ENCODE measurements at regions not wholly inside any gene's neighbourhood (a gene's known extent, or its start where the extent isn't known, plus 50 kb on each side); places are given as distances from the start of the nearest gene placed in this dataset.

DNA sequence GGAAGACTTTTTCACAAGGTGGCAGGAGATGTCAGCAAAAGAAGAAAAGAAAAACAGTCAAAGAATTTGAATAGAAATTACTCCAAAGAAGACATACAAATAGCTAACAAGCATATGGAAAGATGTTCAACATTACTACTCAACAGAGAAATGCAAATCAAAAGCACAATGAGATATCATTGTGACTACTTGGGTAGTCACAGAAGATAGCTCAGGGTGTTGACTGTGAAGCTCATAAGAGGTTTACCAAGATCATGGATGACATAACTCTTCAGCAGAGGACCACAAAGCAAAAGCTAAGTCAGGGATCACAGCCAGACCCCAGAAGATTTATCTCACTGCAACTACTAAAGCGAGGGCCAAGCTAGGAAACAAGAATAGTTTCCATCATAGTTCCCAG lies 53.0 kb upstream of the TANK start:
- Histone ChIP-seq H3K27ac (no peak overlapping the region), H3K27me3 (ENCODE audit: insufficient read depth, low read depth, severe bottlenecking) (no peaks in the 10 kb centered on the region), H3K36me3 (no peaks in the 10 kb centered on the region), H3K9me3 (ENCODE audit: severe bottlenecking) (no peaks in the 10 kb centered on the region), H3K4me3 (ENCODE audit: low read depth, low read length) (no peak overlapping the region)
- TF ChIP-seq, protein P1, sequence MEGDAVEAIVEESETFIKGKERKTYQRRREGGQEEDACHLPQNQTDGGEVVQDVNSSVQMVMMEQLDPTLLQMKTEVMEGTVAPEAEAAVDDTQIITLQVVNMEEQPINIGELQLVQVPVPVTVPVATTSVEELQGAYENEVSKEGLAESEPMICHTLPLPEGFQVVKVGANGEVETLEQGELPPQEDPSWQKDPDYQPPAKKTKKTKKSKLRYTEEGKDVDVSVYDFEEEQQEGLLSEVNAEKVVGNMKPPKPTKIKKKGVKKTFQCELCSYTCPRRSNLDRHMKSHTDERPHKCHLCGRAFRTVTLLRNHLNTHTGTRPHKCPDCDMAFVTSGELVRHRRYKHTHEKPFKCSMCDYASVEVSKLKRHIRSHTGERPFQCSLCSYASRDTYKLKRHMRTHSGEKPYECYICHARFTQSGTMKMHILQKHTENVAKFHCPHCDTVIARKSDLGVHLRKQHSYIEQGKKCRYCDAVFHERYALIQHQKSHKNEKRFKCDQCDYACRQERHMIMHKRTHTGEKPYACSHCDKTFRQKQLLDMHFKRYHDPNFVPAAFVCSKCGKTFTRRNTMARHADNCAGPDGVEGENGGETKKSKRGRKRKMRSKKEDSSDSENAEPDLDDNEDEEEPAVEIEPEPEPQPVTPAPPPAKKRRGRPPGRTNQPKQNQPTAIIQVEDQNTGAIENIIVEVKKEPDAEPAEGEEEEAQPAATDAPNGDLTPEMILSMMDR (IDR thresholded peaks at IDR 0.05; ENCODE audit: low read depth, low read length), result no peak
- DNase-seq, result no peak
